GM19328 (cell line): ENCODE measurements at regions not wholly inside any gene's neighbourhood (a gene's known extent, or its start where the extent isn't known, plus 50 kb on each side); places are given as distances from the start of the nearest gene placed in this dataset.

Source experiments
- ATAC-seq: cut with Tn5 transposase; IDR thresholded peaks from one replicate; pipeline ENCODE4 v1.9.1; 2021; ENCODE audit warnings: mild to moderate bottlenecking, moderate library complexity; ENCODE audit not compliant: unreplicated experiment

DNA sequence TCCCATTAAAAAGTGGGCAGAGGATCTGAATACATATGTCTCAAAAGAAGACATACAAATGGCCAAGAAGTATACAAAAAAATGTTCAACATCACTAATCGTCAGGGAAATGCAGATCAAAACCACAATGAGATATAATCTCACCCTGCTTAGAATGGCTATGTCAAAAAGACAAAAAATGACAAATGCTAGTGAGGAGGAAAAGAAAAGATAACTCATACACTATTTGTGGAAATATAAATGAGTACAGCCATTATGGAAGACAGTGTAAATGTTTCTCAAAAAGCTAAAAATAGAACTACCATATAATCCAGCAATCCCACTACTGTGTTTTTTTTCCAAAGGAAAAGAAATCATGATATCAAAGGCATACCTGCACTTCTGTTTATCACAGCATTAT lies 450.7 kb downstream of the EFNA5 start:
- no peak for ATAC-seq

DNA sequence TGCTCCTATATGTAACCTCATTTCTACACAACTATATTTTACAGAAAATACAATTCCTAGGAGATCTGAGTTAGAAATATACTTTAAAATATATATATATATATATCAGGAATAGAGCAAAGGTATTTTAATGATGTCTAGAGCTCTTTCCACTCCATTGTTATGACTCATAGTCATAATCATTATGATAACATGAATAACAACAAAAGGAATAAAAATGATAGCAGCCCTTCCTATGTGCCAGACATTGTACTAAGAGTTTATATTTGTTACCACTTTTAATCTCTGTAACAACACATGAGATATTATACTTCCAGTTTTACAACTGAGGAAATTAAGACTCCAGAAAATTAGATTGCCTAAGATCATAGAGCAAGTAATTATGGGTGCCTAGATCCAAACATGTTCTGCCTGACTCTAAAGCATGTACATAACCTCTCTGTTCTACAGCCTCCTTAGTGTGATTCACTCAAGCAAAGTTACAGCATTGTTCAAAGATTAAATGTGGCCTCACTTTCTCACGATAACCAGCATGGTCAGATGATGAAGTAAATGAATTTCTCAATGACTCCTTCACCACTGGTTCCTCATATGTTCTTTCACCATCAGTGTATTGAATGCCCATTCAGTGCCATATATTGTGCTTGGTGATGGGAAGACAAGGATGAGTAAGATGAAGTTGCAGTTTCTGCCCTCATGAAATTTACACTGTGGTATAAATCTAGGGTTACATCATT lies 452.1 kb downstream of the EFNA5 start:
- no peak for ATAC-seq

DNA sequence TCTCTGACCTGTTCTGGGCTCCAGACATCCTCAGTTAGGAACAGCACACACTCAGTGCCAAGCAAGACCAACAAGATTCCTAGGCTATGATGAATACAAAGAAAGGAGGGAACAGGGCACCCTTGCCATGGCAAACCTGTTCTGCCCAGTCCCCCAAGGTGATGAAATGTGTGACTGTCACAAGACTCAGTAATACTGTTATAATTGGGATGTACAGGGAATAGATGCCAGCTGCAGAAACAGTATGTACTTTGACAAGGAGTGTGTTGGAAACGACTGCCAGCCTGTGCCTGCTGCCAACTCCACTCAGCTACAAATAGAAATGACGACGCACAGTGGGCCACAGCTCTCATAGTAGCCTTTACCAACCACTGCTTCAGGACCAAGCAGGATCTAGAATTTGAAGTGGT lies 453.0 kb downstream of the EFNA5 start:
- no peak for ATAC-seq

DNA sequence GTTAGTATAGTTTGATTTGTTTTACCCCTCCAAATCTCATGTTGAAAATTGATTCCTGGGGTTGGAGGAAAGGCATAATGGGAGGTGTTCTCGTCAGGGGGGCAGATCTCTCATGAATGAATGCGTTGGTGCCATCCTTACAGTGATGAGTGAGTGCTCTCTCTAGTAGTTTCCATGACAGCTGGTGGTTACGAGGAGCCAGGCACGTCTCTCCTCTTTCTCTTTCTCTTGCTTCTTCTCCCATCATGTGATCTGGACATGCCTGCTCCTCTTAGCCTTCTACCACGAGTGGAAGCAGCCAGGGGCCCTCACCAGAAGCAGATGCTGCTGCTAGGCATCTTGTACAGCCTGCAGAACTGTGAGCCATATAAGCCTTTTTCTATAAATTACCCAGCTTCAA lies 454.1 kb downstream of the EFNA5 start:
- ATAC-seq: no peak

DNA sequence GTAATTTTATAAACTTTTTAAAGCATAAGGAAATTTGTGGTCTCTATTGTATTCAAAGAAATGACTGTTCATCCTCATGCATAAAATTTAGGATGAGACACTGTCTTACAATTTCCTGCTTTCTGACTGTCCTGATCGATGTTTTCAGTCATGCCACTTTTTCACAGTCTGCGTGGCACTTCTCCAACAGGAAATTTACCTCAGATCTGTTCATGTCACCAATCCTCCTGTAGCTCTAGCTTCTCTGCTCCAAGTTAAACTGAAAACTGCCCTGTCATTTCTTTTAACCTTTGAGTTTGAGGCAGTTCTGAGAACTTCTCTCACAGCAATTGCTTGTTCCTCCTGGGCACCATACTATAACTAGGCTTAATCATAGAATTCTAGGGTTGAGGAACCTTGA lies 455.1 kb downstream of the EFNA5 start:
- ATAC-seq: no peak

DNA sequence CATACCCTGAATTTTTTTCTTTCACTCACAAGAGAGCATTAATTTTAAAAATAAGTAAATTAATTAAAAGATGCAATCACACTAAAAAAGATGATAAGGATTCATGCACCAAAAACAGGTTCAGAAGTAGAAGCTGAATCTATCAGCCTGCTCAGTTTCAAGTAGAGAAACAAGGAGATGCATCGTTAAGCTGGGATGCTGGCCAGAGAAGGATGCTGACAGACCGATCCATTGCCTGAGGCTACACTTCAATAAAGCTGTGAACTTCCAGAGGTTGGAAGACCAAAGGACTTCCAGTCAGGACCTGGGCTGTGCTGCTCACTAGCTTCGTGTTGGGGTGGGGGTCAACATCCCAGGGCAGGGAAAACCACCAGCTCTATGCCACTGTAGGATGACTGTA lies 457.7 kb downstream of the EFNA5 start:
- no peak for ATAC-seq

DNA sequence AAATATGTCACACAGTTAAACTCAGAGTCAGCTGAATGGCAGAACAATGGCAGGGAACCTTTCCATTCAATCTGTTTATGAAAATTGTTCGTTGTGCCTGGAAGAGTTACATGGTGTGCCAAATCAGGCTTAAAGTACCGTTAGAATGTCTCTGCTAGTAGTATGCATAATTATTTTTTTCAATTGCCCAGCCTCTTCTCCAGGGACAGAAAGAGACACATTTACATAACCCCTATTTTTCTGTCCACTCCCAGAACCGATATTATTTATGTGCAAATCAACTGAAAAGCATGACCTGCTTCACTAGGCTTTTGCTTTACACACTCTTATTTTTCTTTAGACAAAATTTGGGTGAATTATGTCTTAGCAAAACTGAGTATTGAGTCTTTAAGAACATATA lies 459.1 kb downstream of the EFNA5 start:
- no peak for ATAC-seq

DNA sequence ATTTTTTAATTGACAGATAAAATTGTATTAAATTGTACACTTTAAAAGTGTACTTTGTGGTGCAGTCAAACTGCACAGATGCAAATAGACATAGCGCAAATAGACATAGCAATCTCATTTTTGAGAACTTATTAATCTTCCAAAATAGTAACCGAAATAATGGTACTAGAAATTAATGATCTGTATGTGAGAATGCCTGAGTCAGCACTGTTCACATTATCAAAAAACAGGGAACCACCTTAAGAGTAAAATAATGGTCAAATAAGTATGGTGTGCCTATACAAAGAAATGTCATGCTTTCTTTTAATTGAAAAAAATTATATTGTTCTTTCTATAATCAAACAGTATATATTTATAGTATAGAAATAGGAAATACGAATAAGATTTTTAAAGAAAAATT lies 461.9 kb downstream of the EFNA5 start:
- no peak for ATAC-seq

DNA sequence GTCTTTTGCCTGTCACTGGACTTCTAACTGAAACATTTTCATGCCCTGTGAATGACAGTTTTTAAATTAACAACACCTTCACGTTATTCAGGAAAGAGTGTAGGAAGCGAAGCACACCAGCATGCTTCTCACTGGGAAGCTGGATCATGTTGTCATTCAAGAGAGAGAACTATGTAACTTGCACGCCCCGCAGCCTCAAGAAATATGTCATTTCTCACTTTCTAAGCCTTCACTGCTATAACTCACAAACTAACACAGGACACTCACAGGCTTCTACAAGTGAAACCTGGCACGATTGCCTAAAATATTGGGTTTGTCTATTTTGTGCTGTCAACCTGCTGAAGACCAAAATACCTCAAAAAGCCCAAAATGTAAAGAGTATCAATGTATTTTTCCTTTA lies 466.3 kb downstream of the EFNA5 start:
- no peak for ATAC-seq

DNA sequence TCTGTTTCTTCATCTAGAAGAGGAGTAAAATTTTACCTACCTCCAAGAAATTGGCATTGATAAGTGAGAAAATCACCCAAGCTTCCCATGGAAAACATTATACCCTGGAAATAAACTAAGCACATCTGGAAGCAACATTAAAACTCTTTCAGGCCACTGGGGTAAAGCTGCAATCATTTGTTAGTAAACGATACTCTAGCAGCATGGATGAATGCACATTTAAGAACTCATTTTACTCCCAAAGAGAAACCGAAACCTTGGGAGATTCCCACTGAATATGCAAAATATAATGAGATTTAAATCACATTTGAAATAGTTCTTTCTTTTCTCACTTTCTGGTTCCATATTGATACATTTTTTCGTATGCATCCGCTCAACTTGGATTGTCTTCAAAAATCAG lies 467.5 kb downstream of the EFNA5 start:
- ATAC-seq: no peak

DNA sequence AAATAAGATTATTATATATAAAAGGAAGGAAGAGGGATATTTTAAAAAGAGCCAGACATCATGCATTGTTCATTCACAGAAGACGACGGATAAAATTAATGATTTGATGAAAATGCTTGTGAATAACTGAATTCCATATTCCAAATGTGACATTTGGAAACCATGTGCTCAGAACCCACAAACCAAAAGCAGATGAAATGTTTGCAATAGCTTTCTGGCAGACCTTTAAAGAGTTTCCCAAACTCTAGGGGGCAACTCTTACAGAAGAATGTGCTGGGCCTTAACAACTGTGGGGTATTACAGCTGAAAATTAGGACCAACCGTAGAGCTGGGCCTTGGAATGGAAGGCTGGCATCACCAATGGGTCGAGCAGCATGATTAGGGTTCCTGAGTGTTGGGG lies 471.0 kb downstream of the EFNA5 start:
- no peak for ATAC-seq

DNA sequence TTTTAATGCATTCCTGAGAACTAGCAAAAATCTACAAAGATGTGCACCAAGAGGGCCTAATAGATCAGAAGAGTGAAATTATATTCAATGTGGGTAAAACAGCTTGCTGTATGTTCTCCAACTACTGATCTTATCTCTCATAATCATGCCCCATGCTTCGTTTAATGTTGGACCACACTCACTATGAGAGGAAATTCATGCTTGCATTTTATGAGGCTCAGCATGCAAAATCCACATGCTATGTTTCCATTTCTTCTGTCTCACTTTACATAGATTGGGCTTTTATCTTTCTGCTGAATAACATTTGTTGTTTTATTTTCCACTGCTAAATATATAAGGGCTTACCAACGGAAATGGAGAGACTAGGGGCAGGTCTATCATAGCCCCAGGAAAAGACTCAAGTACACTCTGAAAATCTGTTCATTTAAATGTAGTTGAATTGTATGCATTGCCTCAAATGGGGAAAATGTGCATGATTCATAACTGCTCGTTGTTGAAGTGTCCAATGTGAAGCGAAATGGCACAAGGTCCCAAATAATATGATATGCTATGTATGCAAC lies 474.2 kb downstream of the EFNA5 start:
- no peak for ATAC-seq

DNA sequence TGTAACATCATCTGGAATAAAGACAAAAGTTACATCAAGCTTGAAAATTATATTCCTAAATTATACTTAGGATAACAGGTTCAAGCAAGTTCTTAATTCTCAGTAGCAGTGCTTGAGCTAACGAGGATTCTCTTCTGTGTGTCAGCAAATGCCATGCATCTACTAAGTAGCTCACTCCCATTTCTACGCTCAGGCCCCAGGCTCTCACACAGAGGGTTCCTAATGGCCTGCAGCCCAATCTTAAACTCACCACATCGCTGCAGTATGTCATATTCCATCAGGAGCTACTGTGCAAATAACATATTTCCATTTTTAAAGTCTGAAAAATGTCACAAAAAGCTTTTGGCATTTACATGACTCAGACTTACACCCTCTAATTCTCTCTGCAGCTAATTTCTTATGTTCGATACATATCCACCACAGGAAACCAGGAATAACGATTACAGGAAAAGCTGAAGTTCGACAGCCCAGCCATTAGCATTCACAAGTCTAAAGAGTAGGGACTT lies 474.8 kb downstream of the EFNA5 start:
- no peak for ATAC-seq

DNA sequence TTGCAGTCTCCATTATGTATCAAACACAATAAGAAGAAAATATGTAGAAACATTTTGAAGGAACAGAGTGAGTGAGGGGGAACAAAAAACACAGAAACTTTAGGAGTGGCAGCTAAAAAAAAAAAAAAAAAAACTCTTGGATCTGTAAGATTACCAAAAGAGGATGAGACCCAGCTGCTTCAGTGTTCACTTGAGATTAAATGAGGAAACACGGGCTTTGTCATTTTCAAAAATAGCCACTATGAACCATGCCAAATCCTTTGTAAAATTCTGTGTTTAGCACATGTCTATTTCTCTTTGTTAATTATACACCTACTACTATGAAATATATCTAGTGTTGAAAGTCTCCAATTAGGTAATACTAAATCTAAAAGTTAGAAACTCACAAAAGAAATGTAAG lies 485.9 kb downstream of the EFNA5 start:
- no peak for ATAC-seq

DNA sequence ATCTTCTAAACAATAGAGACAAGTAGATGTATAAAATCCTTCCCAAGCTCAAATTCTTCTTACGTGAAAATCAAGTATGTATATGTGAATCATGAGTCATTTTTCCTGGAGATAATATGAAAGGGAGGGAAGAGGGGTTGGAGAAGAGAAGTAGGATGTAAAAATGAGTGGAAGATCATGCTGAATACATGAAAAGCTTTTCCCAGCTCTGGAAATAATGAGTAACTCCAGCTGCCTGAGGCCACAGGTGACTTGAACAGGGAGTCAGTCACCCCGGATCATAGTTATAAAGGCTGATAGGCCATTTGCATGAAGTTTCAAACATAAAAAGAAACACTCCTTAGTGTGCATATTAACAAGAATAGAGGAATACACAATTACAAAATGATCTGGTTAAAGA lies 486.7 kb downstream of the EFNA5 start:
- no peak for ATAC-seq

DNA sequence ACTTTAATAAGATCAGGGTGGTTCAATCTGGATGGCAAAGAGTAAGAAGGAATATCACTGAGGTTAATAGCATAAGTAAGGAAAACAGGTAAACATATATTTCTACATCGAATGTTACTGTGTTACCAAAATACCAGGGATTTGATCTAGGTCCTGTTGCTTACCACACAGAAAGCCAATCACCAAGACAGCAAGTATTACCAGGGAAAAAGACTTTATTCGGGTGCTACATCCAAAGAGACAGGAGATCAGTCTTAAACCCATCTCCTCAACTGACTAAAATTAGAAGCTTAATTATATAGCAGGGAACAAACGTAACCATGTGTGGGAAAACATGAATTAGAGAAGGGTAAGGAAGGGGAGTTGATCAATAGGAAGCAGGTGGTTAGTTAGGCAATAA lies 500.1 kb downstream of the EFNA5 start:
- ATAC-seq: no peak

DNA sequence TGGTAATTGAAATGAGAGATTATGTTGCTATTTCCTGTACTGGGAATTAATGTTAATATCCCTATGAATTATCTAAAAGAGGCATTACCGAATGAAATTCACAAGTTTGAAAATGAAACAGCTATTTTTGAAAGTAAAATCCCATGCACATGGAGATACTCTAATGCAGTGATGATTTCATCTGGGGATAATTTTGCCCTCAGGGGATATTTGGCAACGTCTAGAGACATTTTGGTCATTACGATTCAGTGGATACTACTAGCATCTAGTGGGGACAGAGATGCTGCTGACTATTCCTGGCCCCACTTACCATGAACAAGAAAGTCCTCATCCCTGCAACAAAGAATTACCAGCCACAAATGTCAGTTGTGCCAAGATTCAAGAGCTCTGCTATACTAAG lies 500.9 kb downstream of the EFNA5 start:
- no peak for ATAC-seq

DNA sequence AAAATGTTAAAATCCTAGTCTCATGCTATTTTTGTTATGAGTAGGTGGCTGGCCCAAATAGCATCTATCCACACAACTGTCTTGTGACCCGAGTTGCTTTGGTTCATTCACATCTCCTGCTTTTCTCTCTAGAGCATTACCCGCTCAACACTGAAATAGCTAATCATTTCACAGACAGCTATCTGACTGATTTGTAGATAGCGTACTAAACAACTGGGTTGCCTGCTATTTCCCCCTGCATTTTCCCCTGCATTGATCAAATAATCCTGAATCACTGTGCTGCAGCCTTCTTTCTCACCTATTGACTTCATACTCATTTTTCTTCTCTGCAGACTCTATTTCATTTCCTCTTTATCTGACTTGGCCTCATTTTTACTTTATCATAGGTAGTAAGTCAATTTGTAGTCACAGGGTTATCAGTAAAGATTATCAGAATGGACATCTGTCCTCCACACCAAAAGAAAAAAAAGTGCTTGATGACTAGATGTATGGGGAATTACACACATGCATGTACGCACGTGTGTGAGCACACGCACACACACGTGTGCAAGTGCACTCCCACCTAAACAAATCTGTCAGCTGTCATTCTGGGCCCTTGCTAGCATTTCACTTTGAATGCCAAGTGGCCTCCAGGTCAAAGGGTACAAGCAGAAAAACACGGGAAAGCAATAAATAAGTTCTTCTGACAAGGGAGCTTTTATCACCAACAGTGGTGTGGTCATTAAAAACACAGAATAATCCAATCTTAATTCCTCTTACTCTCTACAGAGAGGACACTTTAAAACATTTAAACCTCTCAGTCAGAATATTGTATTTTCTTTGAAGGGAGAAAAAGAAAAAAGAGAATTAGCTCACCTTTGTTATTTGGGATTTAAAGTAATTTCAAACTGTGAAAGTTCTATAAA lies 501.6 kb downstream of the EFNA5 start:
- ATAC-seq: no peak

DNA sequence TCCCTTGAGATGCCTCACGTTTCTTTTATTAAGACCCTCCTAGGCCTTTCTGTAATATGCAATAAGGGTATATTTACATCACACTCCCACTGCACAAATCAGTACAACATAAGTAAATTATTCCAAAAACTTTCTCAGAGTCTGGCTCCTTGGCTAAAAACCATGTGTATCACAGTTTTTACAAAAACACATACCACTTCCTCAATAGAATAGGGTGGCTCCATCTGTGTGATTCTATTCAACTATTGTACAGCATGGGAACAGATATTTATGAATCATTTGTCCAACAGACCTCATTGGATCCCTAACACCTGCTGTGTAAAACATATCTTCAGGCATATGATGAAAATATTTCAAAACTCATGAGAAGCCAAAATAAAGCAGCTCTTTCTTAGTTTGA lies 502.7 kb downstream of the EFNA5 start:
- ATAC-seq: no peak

DNA sequence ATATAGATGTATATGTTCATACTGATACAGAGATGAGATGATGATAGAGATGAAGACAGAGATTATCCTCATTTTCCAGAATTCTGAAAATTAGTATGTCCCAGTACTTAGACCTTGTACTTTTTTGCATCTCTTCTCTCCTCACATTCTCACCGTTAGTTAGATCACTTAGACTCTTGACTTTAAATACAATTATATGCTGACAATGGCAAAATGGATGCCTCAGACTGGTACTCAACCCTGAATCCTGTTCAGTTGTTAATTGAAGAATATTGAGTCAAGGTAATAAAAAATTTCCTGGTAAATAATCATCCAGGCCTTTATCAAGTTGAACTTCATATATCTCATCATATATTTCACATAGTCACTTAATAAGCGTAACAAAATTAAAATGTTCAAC lies 505.4 kb downstream of the EFNA5 start:
- ATAC-seq: no peak

DNA sequence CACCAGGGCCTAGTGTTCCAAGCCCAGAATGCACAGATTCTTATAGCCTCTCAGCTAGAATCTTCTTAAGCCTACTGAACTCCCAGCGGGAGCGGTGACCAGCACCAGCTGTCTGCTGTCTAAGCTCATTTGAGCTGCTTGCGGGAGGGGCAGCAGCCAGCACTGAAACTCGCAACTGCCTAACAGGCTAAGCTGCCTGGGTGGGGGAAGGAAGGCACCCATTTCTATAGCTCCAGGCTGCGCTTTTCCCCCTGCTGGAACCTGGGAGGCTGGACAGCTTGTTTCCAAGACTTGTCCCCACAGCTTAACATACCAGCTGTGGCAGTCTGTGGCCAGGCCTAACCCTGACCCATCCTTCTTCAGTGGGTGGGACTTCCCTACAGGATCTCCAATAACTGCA lies 512.9 kb downstream of the EFNA5 start:
- ATAC-seq: no peak

DNA sequence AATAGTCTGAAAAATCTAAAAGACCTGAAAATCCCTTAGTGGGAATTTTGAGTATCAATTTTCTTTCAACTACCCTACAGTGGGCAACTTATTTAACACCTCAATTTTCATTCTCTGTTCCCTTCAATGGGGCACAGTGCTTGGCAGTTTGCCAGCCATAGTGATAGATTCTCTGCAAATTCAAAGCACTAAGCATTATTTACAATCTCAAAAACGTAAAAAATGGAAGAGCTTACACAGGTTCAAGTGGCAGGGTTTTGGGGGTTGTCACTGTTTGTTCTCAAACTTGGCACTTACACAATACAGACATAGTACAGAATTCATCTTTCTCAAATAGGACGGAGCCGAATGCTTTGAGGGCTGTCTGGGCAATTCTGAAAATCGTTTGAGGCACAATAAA lies 515.0 kb downstream of the EFNA5 start:
- no peak for ATAC-seq
